Pulmonary artery endothelial cell (primary cell): ENCODE measurements at regions not wholly inside any gene's neighbourhood (a gene's known extent, or its start where the extent isn't known, plus 50 kb on each side); places are given as distances from the start of the nearest gene placed in this dataset.
"Not testable (repeated sequence)": the region's sequence is repeated elsewhere in the genome, so short reads cannot be mapped to it uniquely, and the experiment has no call there.

Source experiments
- DNase-seq: peaks from one replicate; pipeline ENCODE4 v3.0.0-alpha.2; 2011; ENCODE audit warnings: low read depth, low spot score

GRCh38 chr6:85357651-85358050 lies 92.2 kb upstream of the NT5E start:
- no peak for DNase-seq

GRCh38 chr6:85356743-85357142 lies 93.1 kb upstream of the NT5E start:
- DNase-seq: not testable (repeated sequence)

- DNase-seq: no peak
Observed at GRCh38 chr6:85355816-85356215, 94.1 kb upstream of the NT5E start.

GRCh38 chr6:85354761-85355618 lies 94.9 kb upstream of the NT5E start:
- DNase-seq: peak; percentile 13

- DNase-seq: no peak
Observed at GRCh38 chr6:85353012-85353411, 96.9 kb upstream of the NT5E start.

- no peak for DNase-seq
Observed at GRCh38 chr6:85348643-85349042, 101.2 kb upstream of the NT5E start.

GRCh38 chr6:85347812-85348211 lies 102.1 kb upstream of the NT5E start:
- no peak for DNase-seq

- DNase-seq: no peak
Observed at GRCh38 chr6:85346196-85346595, 103.7 kb upstream of the NT5E start.

- no peak for DNase-seq
Observed at GRCh38 chr6:85344996-85345395, 104.9 kb upstream of the NT5E start.

- no peak for DNase-seq
Observed at GRCh38 chr6:85343428-85343827, 106.5 kb upstream of the NT5E start.

- no peak for DNase-seq
Observed at GRCh38 chr6:85329196-85329595, 120.7 kb upstream of the NT5E start.

GRCh38 chr6:85325811-85326210 lies 124.1 kb upstream of the NT5E start:
- not testable (repeated sequence) for DNase-seq

- peak; percentile 39 for DNase-seq
Observed at GRCh38 chr6:85323435-85324040, 126.3 kb upstream of the NT5E start.

- no peak for DNase-seq
Observed at GRCh38 chr6:85322446-85323105, 127.3 kb upstream of the NT5E start.

- no peak for DNase-seq
Observed at GRCh38 chr6:85321906-85322305, 128.0 kb upstream of the NT5E start.

- no peak for DNase-seq
Observed at GRCh38 chr6:85314586-85314985, 135.3 kb upstream of the NT5E start.

GRCh38 chr6:85300581-85300980 lies 149.3 kb upstream of the NT5E start:
- DNase-seq: no peak

- no peak for DNase-seq
Observed at GRCh38 chr6:85298553-85298952, 151.3 kb upstream of the NT5E start.

GRCh38 chr6:85291326-85291725 lies 158.6 kb upstream of the NT5E start:
- DNase-seq: no peak

- DNase-seq: no peak
Observed at GRCh38 chr6:85287654-85288053, 162.2 kb upstream of the NT5E start.

GRCh38 chr6:85287158-85287557 lies 162.7 kb upstream of the NT5E start:
- DNase-seq: no peak

- DNase-seq: not testable (repeated sequence)
Observed at GRCh38 chr6:85286507-85286906, 163.4 kb upstream of the NT5E start.
